Karpas-422 (cell line): ENCODE measurements at regions not wholly inside any gene's neighbourhood (a gene's known extent, or its start where the extent isn't known, plus 50 kb on each side); places are given as distances from the start of the nearest gene placed in this dataset.
"Not testable (repeated sequence)": the region's sequence is repeated elsewhere in the genome, so short reads cannot be mapped to it uniquely, and the experiment has no call there.

Source experiments
- DNase-seq: peaks from one replicate; pipeline ENCODE4 v3.0.0-alpha.2; 2015
- H2AFZ ChIP-seq: fragments of 200-600 bp; sonication (generic); 2 replicates; pipeline ENCODE4 v1.6.1; 2014; ENCODE audit warnings: antibody characterized with exemption, low read length, mixed read lengths
- H3K27ac ChIP-seq: fragments of 200-600 bp; sonication (generic); 2 replicates; pipeline ENCODE4 v1.5.1; 2014; ENCODE audit warnings: mild to moderate bottlenecking, low read length, moderate library complexity
- H3K27me3 ChIP-seq: fragments of 200-600 bp; sonication (generic); 2 replicates; pipeline ENCODE4 v1.6.1; 2014; ENCODE audit warnings: low read length, mixed read lengths
- H3K36me3 ChIP-seq: fragments of 200-600 bp; sonication (generic); 2 replicates; pipeline ENCODE4 v1.6.1; 2014; ENCODE audit warnings: low read length, mixed read lengths; ENCODE audit not compliant: insufficient read depth
- H3K4me1 ChIP-seq: fragments of 200-600 bp; sonication (generic); 2 replicates; pipeline ENCODE4 v1.6.1; 2014; ENCODE audit warnings: mild to moderate bottlenecking, low read length, mixed read lengths
- H3K4me2 ChIP-seq: fragments of 200-600 bp; sonication (generic); 2 replicates; pipeline ENCODE4 v1.6.1; 2014; ENCODE audit warnings: low read length, low read depth, mild to moderate bottlenecking; ENCODE audit not compliant: poor library complexity, severe bottlenecking
- H3K4me3 ChIP-seq: fragments of 200-600 bp; sonication (generic); 2 replicates; pipeline ENCODE4 v1.5.1; 2014; ENCODE audit warnings: mild to moderate bottlenecking, antibody characterized with exemption, low read length, mixed read lengths
- H3K79me2 ChIP-seq: fragments of 200-600 bp; sonication (generic); 2 replicates; pipeline ENCODE4 v1.6.1; 2014; ENCODE audit warnings: mild to moderate bottlenecking, low read length, mixed read lengths
- H3K9ac ChIP-seq: fragments of 200-600 bp; sonication (generic); 2 replicates; pipeline ENCODE4 v1.6.0; 2014; ENCODE audit warnings: low read length
- H3K9me2 ChIP-seq: fragments of 200-600 bp; sonication (generic), shearing (Covaris generic); replicated peaks from 2 replicates; pipeline ENCODE4 v1.6.0; 2014; ENCODE audit warnings: mild to moderate bottlenecking, low read length, moderate library complexity; ENCODE audit not compliant: insufficient read depth
- H3K9me3 ChIP-seq: fragments of 300-700, 200-600 bp; sonication (generic); 2 replicates; pipeline ENCODE4 v1.6.1; 2014; ENCODE audit warnings: low read length, mixed read lengths
- H4K20me1 ChIP-seq: fragments of 200-600 bp; sonication (generic); 2 replicates; pipeline ENCODE4 v1.6.1; 2014; ENCODE audit warnings: mild to moderate bottlenecking, antibody characterized with exemption, low read length, low read depth; ENCODE audit not compliant: insufficient read depth

DNA sequence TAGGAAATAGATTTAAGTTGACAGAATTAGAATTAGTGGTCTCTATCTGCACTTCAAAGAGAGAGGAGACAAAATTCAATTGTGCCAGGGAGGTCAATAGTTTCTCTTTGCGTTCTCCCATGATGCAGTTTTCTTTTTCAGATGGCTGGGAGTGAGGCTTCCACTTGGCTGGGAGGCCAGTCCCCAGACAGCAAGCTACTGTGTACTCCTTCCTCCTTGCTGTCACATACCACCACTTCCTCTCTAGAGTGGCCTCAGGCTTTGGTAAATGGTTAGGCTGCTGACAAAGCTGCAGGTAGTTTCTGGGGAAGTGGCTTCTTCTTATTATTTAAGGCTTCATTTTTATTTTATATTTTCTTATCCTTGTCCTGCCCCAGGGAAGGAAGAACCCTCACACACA, 106.2 kb upstream of the HS3ST4 start:
- Histone ChIP-seq H3K9me3 (no peaks in the 10 kb centered on the region), H3K27me3 (no peaks in the 10 kb centered on the region), H3K4me1 (no peaks in the 10 kb centered on the region), H3K9me2 (no peaks in the 10 kb centered on the region), H2AFZ (no peak overlapping the region), H3K4me3 (no peak overlapping the region), H3K27ac (no peak overlapping the region), H3K79me2 (no peaks in the 10 kb centered on the region), H3K9ac (no peak overlapping the region), H3K36me3 (no peaks in the 10 kb centered on the region), H4K20me1 (no peaks in the 10 kb centered on the region), H3K4me2 (no peak overlapping the region)
- DNase-seq, result no peak

DNA sequence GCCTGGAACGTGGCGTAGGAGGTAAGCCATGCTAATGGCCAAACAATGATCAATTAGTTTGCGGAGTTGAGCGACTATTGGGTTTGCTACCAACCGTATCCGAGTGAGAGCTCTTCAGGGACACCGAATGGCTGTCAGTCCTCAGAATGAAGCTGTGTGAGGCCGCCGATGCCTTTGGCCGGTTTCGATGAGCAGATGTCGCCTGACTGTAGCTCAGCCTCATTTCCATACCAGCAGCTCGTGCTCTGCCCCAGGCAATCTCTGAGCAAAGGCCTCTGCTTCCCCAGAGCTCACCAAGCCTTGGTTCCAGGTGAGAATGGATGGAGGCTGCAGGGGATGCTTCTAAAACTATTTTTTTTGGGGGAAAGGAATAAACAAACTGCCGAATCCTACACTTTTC, 111.7 kb upstream of the HS3ST4 start:
- Histone ChIP-seq H2AFZ (no peak overlapping the region), H3K36me3 (no peaks in the 10 kb centered on the region), H3K27ac (no peak overlapping the region), H3K79me2 (no peaks in the 10 kb centered on the region), H4K20me1 (no peaks in the 10 kb centered on the region), H3K4me1 (no peaks in the 10 kb centered on the region), H3K9ac (no peak overlapping the region), H3K9me3 (no peaks in the 10 kb centered on the region), H3K4me3 (no peak overlapping the region), H3K27me3 (no peaks in the 10 kb centered on the region), H3K9me2 (no peaks in the 10 kb centered on the region), H3K4me2 (no peak overlapping the region)
- DNase-seq, result no peak

DNA sequence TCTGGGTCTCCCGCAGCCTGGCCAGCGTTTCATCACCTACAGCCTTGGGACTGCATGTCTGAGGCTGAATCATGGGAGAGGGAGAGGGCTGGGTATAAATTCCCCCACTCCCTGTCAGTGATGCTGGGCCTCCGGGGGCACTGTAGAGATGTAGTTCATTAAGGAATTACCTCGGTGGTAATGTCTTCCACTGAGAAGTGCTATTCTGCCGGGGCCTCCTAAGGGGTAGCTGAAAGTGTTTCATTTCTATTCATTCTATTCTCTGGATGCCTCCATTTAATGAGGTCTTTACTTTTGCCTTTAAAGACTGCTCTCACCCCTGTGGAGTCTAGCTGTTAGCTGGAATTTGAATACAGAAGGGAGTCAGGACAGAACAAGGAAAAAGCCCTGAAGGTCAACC, 116.4 kb upstream of the HS3ST4 start:
- H3K4me2 ChIP-seq, result no peak overlapping the region
- no peaks in the 10 kb centered on the region for H4K20me1 ChIP-seq
- H3K4me3 ChIP-seq, result no peak overlapping the region
- DNase-seq, result no peak
- H3K9me2 ChIP-seq, result no peaks in the 10 kb centered on the region
- no peaks in the 10 kb centered on the region for H3K9me3 ChIP-seq
- no peak overlapping the region for H3K27ac ChIP-seq
- H3K4me1 ChIP-seq, result no peaks in the 10 kb centered on the region
- no peak overlapping the region for H2AFZ ChIP-seq
- no peaks in the 10 kb centered on the region for H3K36me3 ChIP-seq
- no peak overlapping the region for H3K9ac ChIP-seq
- no peaks in the 10 kb centered on the region for H3K27me3 ChIP-seq
- no peaks in the 10 kb centered on the region for H3K79me2 ChIP-seq

DNA sequence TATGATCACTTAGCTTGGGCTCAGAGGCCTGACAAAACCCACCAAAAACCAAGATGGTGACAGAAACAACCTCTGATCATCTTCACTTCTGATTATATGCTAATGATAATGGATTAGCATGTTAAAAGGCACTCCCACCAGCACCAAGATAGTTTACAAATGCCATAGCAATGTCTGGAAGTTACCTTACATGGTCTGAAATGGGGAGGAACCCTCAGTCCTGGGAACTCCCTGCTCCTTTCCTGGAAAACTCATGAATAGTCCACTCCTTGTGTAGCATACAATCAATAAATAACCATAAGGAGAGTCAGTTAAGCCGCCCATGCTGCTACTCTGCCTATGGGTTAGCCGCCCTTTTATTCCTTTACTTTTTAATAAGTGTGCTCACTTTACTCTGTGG, 120.0 kb upstream of the HS3ST4 start:
- Histone ChIP-seq H3K9ac (no peak overlapping the region), H3K4me1 (no peaks in the 10 kb centered on the region), H3K9me2 (no peaks in the 10 kb centered on the region), H3K79me2 (no peaks in the 10 kb centered on the region), H3K4me3 (no peak overlapping the region), H3K27ac (no peak overlapping the region), H3K4me2 (no peak overlapping the region), H2AFZ (no peak overlapping the region), H3K36me3 (no peaks in the 10 kb centered on the region), H3K9me3 (no peaks in the 10 kb centered on the region), H4K20me1 (no peaks in the 10 kb centered on the region), H3K27me3 (no peaks in the 10 kb centered on the region)
- no peak for DNase-seq

- no peaks in the 10 kb centered on the region for H3K36me3 ChIP-seq
- H4K20me1 ChIP-seq, result no peaks in the 10 kb centered on the region
- no peak overlapping the region for H3K27ac ChIP-seq
- H3K4me1 ChIP-seq, result no peaks in the 10 kb centered on the region
- no peaks in the 10 kb centered on the region for H3K9me2 ChIP-seq
- H3K27me3 ChIP-seq, result no peaks in the 10 kb centered on the region
- no peak overlapping the region for H3K9ac ChIP-seq
- no peak overlapping the region for H3K4me3 ChIP-seq
- H3K9me3 ChIP-seq, result no peaks in the 10 kb centered on the region
- no peak overlapping the region for H3K4me2 ChIP-seq
- H2AFZ ChIP-seq, result no peak overlapping the region
- DNase-seq, result no peak
- no peaks in the 10 kb centered on the region for H3K79me2 ChIP-seq
Measured at GRCh38 chr16:25570131-25570530, 121.6 kb upstream of the HS3ST4 start.

DNA sequence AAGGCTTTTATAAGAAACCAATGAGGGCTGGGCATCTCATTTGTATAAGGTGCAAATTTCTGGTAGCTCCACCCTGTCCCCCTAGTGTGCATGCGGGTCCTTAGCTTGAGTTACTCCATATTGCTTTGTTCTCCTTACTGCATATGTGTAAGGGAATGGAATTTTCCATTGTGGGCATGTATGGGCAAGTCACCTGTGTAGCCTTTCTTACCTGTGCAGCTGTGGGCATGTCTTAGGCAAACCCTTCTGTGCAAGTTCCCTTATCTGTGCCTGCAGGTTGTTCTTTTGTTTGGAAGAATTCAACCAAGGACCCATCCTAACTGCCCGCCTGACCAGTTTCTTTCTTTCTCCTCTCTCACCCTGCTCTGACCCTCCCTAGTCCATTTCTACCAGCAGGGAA, 122.8 kb upstream of the HS3ST4 start:
- H3K9me3 ChIP-seq, result no peaks in the 10 kb centered on the region
- H3K27ac ChIP-seq, result no peak overlapping the region
- H3K27me3 ChIP-seq, result no peaks in the 10 kb centered on the region
- no peak for DNase-seq
- H3K4me3 ChIP-seq, result no peak overlapping the region
- no peaks in the 10 kb centered on the region for H3K4me1 ChIP-seq
- no peak overlapping the region for H2AFZ ChIP-seq
- H3K4me2 ChIP-seq, result no peak overlapping the region
- H3K36me3 ChIP-seq, result no peaks in the 10 kb centered on the region
- H3K79me2 ChIP-seq, result no peaks in the 10 kb centered on the region
- no peak overlapping the region for H3K9ac ChIP-seq
- no peaks in the 10 kb centered on the region for H4K20me1 ChIP-seq
- H3K9me2 ChIP-seq, result no peaks in the 10 kb centered on the region

DNA sequence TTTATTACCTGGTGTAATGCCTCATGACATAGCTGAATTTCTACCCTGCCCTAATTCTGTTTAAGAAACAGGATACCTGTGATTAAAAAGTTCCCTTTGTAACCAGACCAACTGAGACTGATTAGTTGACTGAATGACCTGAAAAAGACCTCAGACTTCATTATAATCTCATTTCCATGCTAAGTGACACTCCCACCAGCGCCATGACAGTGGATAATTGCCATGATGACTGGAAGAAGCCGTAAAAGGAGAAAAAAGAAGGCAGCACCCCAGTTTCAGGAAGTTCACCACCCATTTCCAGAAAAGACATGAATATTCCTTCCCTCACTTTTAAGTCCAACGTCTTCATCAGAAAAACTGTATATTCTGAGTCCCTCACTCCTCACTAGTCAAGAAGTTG, 125.6 kb upstream of the HS3ST4 start:
- H3K4me1 ChIP-seq, result no peaks in the 10 kb centered on the region
- no peaks in the 10 kb centered on the region for H3K9me3 ChIP-seq
- no peak for DNase-seq
- H3K27me3 ChIP-seq, result no peaks in the 10 kb centered on the region
- no peaks in the 10 kb centered on the region for H3K79me2 ChIP-seq
- no peak overlapping the region for H3K4me3 ChIP-seq
- no peaks in the 10 kb centered on the region for H4K20me1 ChIP-seq
- H3K27ac ChIP-seq, result no peak overlapping the region
- H2AFZ ChIP-seq, result no peak overlapping the region
- no peak overlapping the region for H3K9ac ChIP-seq
- H3K9me2 ChIP-seq, result no peaks in the 10 kb centered on the region
- H3K4me2 ChIP-seq, result no peak overlapping the region
- H3K36me3 ChIP-seq, result no peaks in the 10 kb centered on the region

GRCh38 chr16:25563700-25564099, 128.1 kb upstream of the HS3ST4 start:
- H3K27ac ChIP-seq, result no peak overlapping the region
- no peaks in the 10 kb centered on the region for H3K9me3 ChIP-seq
- no peaks in the 10 kb centered on the region for H3K79me2 ChIP-seq
- no peaks in the 10 kb centered on the region for H4K20me1 ChIP-seq
- no peaks in the 10 kb centered on the region for H3K9me2 ChIP-seq
- H3K4me1 ChIP-seq, result no peaks in the 10 kb centered on the region
- no peak overlapping the region for H3K9ac ChIP-seq
- no peak overlapping the region for H3K4me2 ChIP-seq
- H2AFZ ChIP-seq, result no peak overlapping the region
- no peak for DNase-seq
- no peak overlapping the region for H3K4me3 ChIP-seq
- no peaks in the 10 kb centered on the region for H3K36me3 ChIP-seq
- no peaks in the 10 kb centered on the region for H3K27me3 ChIP-seq

DNA sequence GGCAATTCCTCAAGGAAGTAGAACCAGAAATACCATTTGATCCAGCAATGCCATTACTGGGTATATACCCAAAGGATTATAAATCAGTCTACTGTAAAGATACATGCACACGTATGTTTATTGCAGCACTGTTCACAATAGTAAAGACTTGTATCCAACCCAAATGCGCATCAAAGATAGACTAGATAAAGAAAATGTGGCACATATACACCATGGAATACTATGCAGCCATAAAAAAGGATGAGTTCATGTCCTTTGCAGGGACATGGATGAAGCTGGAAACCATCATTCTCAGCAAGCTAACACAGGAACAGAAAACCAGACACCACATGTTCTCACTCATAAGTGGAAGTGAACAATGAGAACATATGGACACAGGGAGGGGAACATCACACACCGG, 130.0 kb upstream of the HS3ST4 start:
- H3K27me3 ChIP-seq, H3K79me2 ChIP-seq, H3K27ac ChIP-seq, DNase-seq, H3K4me2 ChIP-seq, H3K9me2 ChIP-seq, H3K4me3 ChIP-seq, H2AFZ ChIP-seq, H3K36me3 ChIP-seq, H3K9ac ChIP-seq, H3K9me3 ChIP-seq, H4K20me1 ChIP-seq, H3K4me1 ChIP-seq: not testable (repeated sequence)
